H54 (cell line): ENCODE measurements at regions not wholly inside any gene's neighbourhood (a gene's known extent, or its start where the extent isn't known, plus 50 kb on each side); places are given as distances from the start of the nearest gene placed in this dataset.
"Not testable (repeated sequence)": the region's sequence is repeated elsewhere in the genome, so short reads cannot be mapped to it uniquely, and the experiment has no call there.

ENCODE experiments used
- DNase-seq: peaks from one replicate; pipeline ENCODE4 v3.0.0; 2011; ENCODE audit warnings: low spot score, mixed read lengths; ENCODE audit not compliant: insufficient read length
- FAIRE-seq: peaks from 3 replicates; lab custom pipeline; 2011; peaks lifted over from hg19 to GRCh38; lab: Jason Lieb, UNC
- POLR2A ChIP-seq: IDR thresholded peaks from 2 replicates; pipeline ENCODE4 v1.6.1; 2011; ENCODE audit warnings: low read depth, mild to moderate bottlenecking, low read length

GRCh38 chr2:207229161-207229560 lies 63.4 kb upstream of the KLF7 start:
- no peak for TF ChIP-seq POLR2A
- FAIRE-seq (no peak), DNase-seq (no peak)

- TF ChIP-seq POLR2A = no peak
- DNase-seq (no peak), FAIRE-seq (peak; percentile 79)
Measured at GRCh38 chr2:207230261-207231105, 64.7 kb upstream of the KLF7 start.

GRCh38 chr2:207231106-207231865 lies 65.5 kb upstream of the KLF7 start:
- no peak for TF ChIP-seq POLR2A
- DNase-seq (no peak), FAIRE-seq (no peak)

GRCh38 chr2:207231967-207232366 lies 66.2 kb upstream of the KLF7 start:
- DNase-seq (no peak), FAIRE-seq (no peak)
- no peak for TF ChIP-seq POLR2A

GRCh38 chr2:207233141-207233540 lies 67.4 kb upstream of the KLF7 start:
- DNase-seq, FAIRE-seq: not testable (repeated sequence)

- TF ChIP-seq POLR2A = no peak
- FAIRE-seq = no peak
Measured at GRCh38 chr2:207233731-207234130, 68.0 kb upstream of the KLF7 start.

GRCh38 chr2:207235621-207236020 lies 69.9 kb upstream of the KLF7 start:
- FAIRE-seq = no peak
- DNase-seq = no peak
- no peak for TF ChIP-seq POLR2A

More at GRCh38 chr2:207233731-207234130, 68.0 kb upstream of the KLF7 start:
- no peak for DNase-seq

- DNase-seq = no peak
- no peak for TF ChIP-seq POLR2A
- no peak for FAIRE-seq
Measured at GRCh38 chr2:207236156-207236935, 70.6 kb upstream of the KLF7 start.

- FAIRE-seq (peak; percentile 84), DNase-seq (peak; percentile 68)
- TF ChIP-seq POLR2A = no peak
Measured at GRCh38 chr2:207238831-207239701, 73.3 kb upstream of the KLF7 start.

- TF ChIP-seq POLR2A = no peak
- FAIRE-seq (no peak), DNase-seq (no peak)
Measured at GRCh38 chr2:207239754-207240494, 74.2 kb upstream of the KLF7 start.

- TF ChIP-seq POLR2A = no peak
- FAIRE-seq (no peak), DNase-seq (no peak)
Measured at GRCh38 chr2:207240649-207241048, 74.9 kb upstream of the KLF7 start.

GRCh38 chr2:207241198-207241597 lies 75.5 kb upstream of the KLF7 start:
- FAIRE-seq (no peak), DNase-seq (no peak)
- no peak for TF ChIP-seq POLR2A
